ENCODE measurements at regions not wholly inside any gene's neighbourhood (a gene's known extent, or its start where the extent isn't known, plus 50 kb on each side); places are given as distances from the start of the nearest gene placed in this dataset.

DNA sequence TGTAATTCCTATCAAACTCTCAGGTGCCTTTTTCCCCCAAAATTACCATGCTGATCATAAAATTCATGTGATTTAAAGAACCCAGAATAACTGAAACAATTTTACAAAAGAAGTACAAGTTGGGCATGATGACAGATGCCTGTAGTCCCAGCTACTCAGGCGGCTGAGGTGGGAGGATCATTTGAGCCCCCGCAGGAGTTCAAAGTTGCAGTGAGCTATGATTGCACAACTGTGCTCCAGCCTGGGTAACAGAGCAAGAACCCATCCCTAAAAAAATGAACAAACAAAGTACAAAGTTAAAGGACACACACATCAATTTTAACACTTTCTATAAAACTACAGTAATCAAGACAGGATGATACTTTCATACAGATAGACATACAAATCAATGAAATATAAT lies 97.9 kb upstream of the LPAR1 start:
- no peaks in the 10 kb centered on the region for H3K4me1 Mint-ChIP-seq (ENCODE audit: low read depth, unreplicated experiment)
- H3K27me3 Mint-ChIP-seq (ENCODE audit: insufficient read depth, unreplicated experiment) = peaks cover 2% of the 10 kb centered on the region
- intact Hi-C loops (cut with micrococcal nuclease; ENCODE audit: unreplicated experiment) = no loop called here
- ChIA-PET POLR2A (no interaction called here), CTCF (no interaction called here)
- no peaks in the 10 kb centered on the region for H3K36me3 Mint-ChIP-seq (ENCODE audit: insufficient read depth, unreplicated experiment)
- no peak overlapping the region for H3K4me3 Mint-ChIP-seq (ENCODE audit: unreplicated experiment)
- no peaks in the 10 kb centered on the region for H3K27me3 ChIP-seq (replicated peaks; ENCODE audit: control insufficient read depth, insufficient read depth, low read length)
- H3K36me3 ChIP-seq (ENCODE audit: control insufficient read depth, insufficient read depth, low read length) = no peaks in the 10 kb centered on the region
- no peak overlapping the region for H3K27ac Mint-ChIP-seq (ENCODE audit: unreplicated experiment)
- no peaks in the 10 kb centered on the region for H3K4me1 ChIP-seq
- H3K4me3 ChIP-seq (ENCODE audit: low read depth, low read length) = no peak overlapping the region
- peaks cover 8% of the 10 kb centered on the region for H3K9me3 Mint-ChIP-seq (ENCODE audit: unreplicated experiment)
- BruUV-seq (replicated peaks) = no TSS peak
- DNase-seq = no peak
- TF ChIP-seq, protein P1, sequence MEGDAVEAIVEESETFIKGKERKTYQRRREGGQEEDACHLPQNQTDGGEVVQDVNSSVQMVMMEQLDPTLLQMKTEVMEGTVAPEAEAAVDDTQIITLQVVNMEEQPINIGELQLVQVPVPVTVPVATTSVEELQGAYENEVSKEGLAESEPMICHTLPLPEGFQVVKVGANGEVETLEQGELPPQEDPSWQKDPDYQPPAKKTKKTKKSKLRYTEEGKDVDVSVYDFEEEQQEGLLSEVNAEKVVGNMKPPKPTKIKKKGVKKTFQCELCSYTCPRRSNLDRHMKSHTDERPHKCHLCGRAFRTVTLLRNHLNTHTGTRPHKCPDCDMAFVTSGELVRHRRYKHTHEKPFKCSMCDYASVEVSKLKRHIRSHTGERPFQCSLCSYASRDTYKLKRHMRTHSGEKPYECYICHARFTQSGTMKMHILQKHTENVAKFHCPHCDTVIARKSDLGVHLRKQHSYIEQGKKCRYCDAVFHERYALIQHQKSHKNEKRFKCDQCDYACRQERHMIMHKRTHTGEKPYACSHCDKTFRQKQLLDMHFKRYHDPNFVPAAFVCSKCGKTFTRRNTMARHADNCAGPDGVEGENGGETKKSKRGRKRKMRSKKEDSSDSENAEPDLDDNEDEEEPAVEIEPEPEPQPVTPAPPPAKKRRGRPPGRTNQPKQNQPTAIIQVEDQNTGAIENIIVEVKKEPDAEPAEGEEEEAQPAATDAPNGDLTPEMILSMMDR (IDR thresholded peaks at IDR 0.05; ENCODE audit: insufficient read depth in 1 of 2, low read depth in 1 of 2, low read length in 1 of 2, severe bottlenecking in 1 of 2, unreplicated experiment in 1 of 2) = no peak
- no peaks in the 10 kb centered on the region; the same call in 1 of the 2 replicates for H3K9me3 ChIP-seq

DNA sequence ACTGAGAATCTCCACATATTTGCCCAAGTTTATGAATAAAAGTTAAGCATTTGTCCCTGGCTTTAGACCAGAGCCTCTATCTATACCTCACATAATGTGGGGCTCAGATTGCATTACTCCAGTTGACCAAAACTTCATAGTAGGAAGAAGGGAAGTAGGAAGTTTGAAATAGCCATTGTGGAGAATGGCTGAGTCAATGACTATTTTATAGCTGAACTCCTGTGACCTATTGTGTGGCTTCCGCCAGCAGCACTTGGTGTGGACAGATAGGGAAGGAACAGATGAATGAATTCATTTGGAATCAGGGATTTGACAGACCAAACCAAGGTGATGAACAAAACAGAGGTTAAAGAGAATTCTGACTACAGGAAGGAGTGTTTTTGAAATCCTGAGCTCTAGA lies 92.9 kb upstream of the LPAR1 start:
- H3K4me3 Mint-ChIP-seq (ENCODE audit: unreplicated experiment) = no peak overlapping the region
- BruUV-seq (replicated peaks) = no TSS peak
- H3K4me3 ChIP-seq (ENCODE audit: low read depth, low read length) = no peak overlapping the region
- no peaks in the 10 kb centered on the region; the same call in 1 of the 2 replicates for H3K9me3 ChIP-seq
- H3K27me3 Mint-ChIP-seq (ENCODE audit: insufficient read depth, unreplicated experiment) = peaks cover 2% of the 10 kb centered on the region
- ChIA-PET POLR2A (no interaction called here), CTCF (no interaction called here)
- H3K36me3 Mint-ChIP-seq (ENCODE audit: insufficient read depth, unreplicated experiment) = no peaks in the 10 kb centered on the region
- H3K4me1 ChIP-seq = no peaks in the 10 kb centered on the region
- no peaks in the 10 kb centered on the region for H3K4me1 Mint-ChIP-seq (ENCODE audit: low read depth, unreplicated experiment)
- DNase-seq = no peak
- H3K27ac Mint-ChIP-seq (ENCODE audit: unreplicated experiment) = no peak overlapping the region
- intact Hi-C loops (cut with micrococcal nuclease; ENCODE audit: unreplicated experiment) = no loop called here
- H3K27me3 ChIP-seq (replicated peaks; ENCODE audit: control insufficient read depth, insufficient read depth, low read length) = no peaks in the 10 kb centered on the region
- peaks cover 17% of the 10 kb centered on the region for H3K9me3 Mint-ChIP-seq (ENCODE audit: unreplicated experiment)
- H3K36me3 ChIP-seq (ENCODE audit: control insufficient read depth, insufficient read depth, low read length) = no peaks in the 10 kb centered on the region
- TF ChIP-seq, protein P1 (IDR thresholded peaks at IDR 0.05; ENCODE audit: insufficient read depth in 1 of 2, low read depth in 1 of 2, low read length in 1 of 2, severe bottlenecking in 1 of 2, unreplicated experiment in 1 of 2) = no peak

DNA sequence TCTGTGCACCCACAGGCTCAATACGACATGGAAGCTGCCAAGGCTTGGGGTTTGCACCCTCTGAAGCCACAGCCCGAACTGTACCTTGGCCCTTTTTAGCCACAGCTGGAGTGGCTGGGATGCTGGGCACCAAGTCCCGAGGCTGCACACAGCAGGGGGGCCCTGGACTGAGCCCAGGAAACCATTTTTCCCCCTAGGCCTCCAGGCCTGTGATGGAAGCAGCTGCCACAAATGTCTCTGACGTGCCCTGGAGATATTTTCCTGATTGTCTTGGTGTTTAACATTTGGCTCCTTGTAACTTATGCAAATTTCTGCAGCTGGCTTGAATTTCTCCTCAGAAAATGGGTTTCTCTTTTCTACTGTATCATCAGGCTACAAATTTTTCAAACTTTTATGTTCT lies 82.3 kb upstream of the LPAR1 start:
- DNase-seq = no peak
- BruUV-seq (replicated peaks) = no TSS peak
- TF ChIP-seq, protein P1 (IDR thresholded peaks at IDR 0.05; ENCODE audit: insufficient read depth in 1 of 2, low read depth in 1 of 2, low read length in 1 of 2, severe bottlenecking in 1 of 2, unreplicated experiment in 1 of 2) = no peak
- Mint-ChIP-seq H3K27ac (ENCODE audit: unreplicated experiment) (no peak overlapping the region), H3K4me1 (ENCODE audit: low read depth, unreplicated experiment) (no peaks in the 10 kb centered on the region), H3K27me3 (ENCODE audit: insufficient read depth, unreplicated experiment) (no peaks in the 10 kb centered on the region), H3K4me3 (ENCODE audit: unreplicated experiment) (no peak overlapping the region), H3K36me3 (ENCODE audit: insufficient read depth, unreplicated experiment) (no peaks in the 10 kb centered on the region), H3K9me3 (ENCODE audit: unreplicated experiment) (peaks cover 28% of the 10 kb centered on the region)
- Histone ChIP-seq H3K9me3 (peaks cover 14% of the 10 kb centered on the region), H3K27me3 (replicated peaks; ENCODE audit: control insufficient read depth, insufficient read depth, low read length) (no peaks in the 10 kb centered on the region), H3K4me3 (ENCODE audit: low read depth, low read length) (no peak overlapping the region), H3K4me1 (no peaks in the 10 kb centered on the region), H3K36me3 (ENCODE audit: control insufficient read depth, insufficient read depth, low read length) (no peaks in the 10 kb centered on the region)
- CTCF ChIA-PET = no interaction called here
- POLR2A ChIA-PET = no interaction called here
- intact Hi-C loops (cut with micrococcal nuclease; ENCODE audit: unreplicated experiment) = no loop called here

Data from Caco-2 (cell line).